ENCODE measurements at regions not wholly inside any gene's neighbourhood (a gene's known extent, or its start where the extent isn't known, plus 50 kb on each side); places are given as distances from the start of the nearest gene placed in this dataset.

- no peak for DNase-seq
These were observed 135.8 kb upstream of the MAP3K7 start for GRCh38 chr6:90722648-90723047.

- DNase-seq: no peak
These were observed 133.5 kb upstream of the MAP3K7 start for GRCh38 chr6:90720404-90720803.

GRCh38 chr6:90719321-90720195 lies 132.7 kb upstream of the MAP3K7 start:
- DNase-seq: no peak

GRCh38 chr6:90716376-90716775 lies 129.5 kb upstream of the MAP3K7 start:
- no peak for DNase-seq

GRCh38 chr6:90715093-90715655 lies 128.3 kb upstream of the MAP3K7 start:
- no peak for DNase-seq

- no peak for DNase-seq
These were observed 127.4 kb upstream of the MAP3K7 start for GRCh38 chr6:90714319-90714718.

- DNase-seq: no peak
These were observed 125.2 kb upstream of the MAP3K7 start for GRCh38 chr6:90712114-90712513.

GRCh38 chr6:90709431-90709996 lies 122.6 kb upstream of the MAP3K7 start:
- no peak for DNase-seq

GRCh38 chr6:90708206-90708737 lies 121.4 kb upstream of the MAP3K7 start:
- no peak for DNase-seq

GRCh38 chr6:90707246-90707645 lies 120.4 kb upstream of the MAP3K7 start:
- no peak for DNase-seq

GRCh38 chr6:90703336-90703735 lies 116.5 kb upstream of the MAP3K7 start:
- DNase-seq: no peak

GRCh38 chr6:90701926-90702325 lies 115.1 kb upstream of the MAP3K7 start:
- DNase-seq: no peak

GRCh38 chr6:90701146-90701781 lies 114.4 kb upstream of the MAP3K7 start:
- DNase-seq: no peak

GRCh38 chr6:90695316-90695715 lies 108.4 kb upstream of the MAP3K7 start:
- DNase-seq: no peak

GRCh38 chr6:90694802-90695201 lies 107.9 kb upstream of the MAP3K7 start:
- no peak for DNase-seq

- DNase-seq: no peak
These were observed 105.0 kb upstream of the MAP3K7 start for GRCh38 chr6:90691823-90692222.

GRCh38 chr6:90689172-90689571 lies 102.3 kb upstream of the MAP3K7 start:
- DNase-seq: no peak

GRCh38 chr6:90687775-90688380 lies 101.0 kb upstream of the MAP3K7 start:
- DNase-seq: no peak

- DNase-seq: no peak
These were observed 95.0 kb upstream of the MAP3K7 start for GRCh38 chr6:90681863-90682262.

- no peak for DNase-seq
These were observed 91.3 kb upstream of the MAP3K7 start for GRCh38 chr6:90678049-90678779.

GRCh38 chr6:90677440-90677839 lies 90.6 kb upstream of the MAP3K7 start:
- DNase-seq: no peak
